ENCODE measurements at regions not wholly inside any gene's neighbourhood (a gene's known extent, or its start where the extent isn't known, plus 50 kb on each side); places are given as distances from the start of the nearest gene placed in this dataset. TPM values are rescaled to one million over a fixed set of nuclear protein-coding genes. Genes with fewer than 3 reads are reported as not detected.

Small RNA genes in the stretch of these regions (small RNA-seq; reads per million reads assigned to genes)
- gene AC137527.1 = not detected

Data from Karpas-422 (cell line).